ENCODE measurements at regions not wholly inside any gene's neighbourhood (a gene's known extent, or its start where the extent isn't known, plus 50 kb on each side); places are given as distances from the start of the nearest gene placed in this dataset.

DNA sequence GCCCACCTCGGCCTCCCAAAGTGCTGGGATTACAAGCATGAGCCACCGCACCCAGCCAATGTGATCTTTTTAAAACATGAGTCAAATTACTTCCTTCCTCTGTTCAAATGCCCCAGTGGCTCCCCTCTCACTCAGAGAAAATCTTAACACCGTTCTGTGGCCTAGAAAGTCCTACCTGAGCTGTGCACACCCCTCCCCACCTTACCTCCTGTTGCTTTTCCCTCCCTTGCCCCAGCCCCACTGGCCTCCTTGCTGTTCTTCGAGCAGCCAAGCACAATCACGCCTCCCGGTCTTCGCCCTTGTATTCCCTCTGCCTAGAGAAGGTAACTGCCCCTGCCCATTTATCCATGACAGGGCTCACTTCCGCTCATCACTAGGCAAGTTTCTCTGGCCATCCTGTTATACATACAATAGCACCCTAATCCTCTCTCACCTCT is 62.6 kb upstream of the RPL11 start:
- no peak for TF ChIP-seq KDM1A (IDR thresholded peaks at IDR 0.05; ENCODE audit: borderline replicate concordance, low read length)
- TF ChIP-seq POLR2AphosphoS5 (IDR thresholded peaks at IDR 0.05; ENCODE audit: low read depth, low read length) = no peak
- TF ChIP-seq, protein P1, sequence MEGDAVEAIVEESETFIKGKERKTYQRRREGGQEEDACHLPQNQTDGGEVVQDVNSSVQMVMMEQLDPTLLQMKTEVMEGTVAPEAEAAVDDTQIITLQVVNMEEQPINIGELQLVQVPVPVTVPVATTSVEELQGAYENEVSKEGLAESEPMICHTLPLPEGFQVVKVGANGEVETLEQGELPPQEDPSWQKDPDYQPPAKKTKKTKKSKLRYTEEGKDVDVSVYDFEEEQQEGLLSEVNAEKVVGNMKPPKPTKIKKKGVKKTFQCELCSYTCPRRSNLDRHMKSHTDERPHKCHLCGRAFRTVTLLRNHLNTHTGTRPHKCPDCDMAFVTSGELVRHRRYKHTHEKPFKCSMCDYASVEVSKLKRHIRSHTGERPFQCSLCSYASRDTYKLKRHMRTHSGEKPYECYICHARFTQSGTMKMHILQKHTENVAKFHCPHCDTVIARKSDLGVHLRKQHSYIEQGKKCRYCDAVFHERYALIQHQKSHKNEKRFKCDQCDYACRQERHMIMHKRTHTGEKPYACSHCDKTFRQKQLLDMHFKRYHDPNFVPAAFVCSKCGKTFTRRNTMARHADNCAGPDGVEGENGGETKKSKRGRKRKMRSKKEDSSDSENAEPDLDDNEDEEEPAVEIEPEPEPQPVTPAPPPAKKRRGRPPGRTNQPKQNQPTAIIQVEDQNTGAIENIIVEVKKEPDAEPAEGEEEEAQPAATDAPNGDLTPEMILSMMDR (IDR thresholded peaks at IDR 0.05; ENCODE audit: control extremely low read depth in 1 of 3, insufficient read depth in 1 of 3, low read depth in 1 of 3, low read length in 3 of 3) = no peak
- no peak for TF ChIP-seq POLR2A (IDR thresholded peaks at IDR 0.05; ENCODE audit: control extremely low read depth in 1 of 2, low read depth in 2 of 2, low read length in 2 of 2)
- TF ChIP-seq SIN3A (conservative IDR thresholded peaks at IDR 0.05 in 1 of 2, IDR thresholded peaks at IDR 0.05 in 1 of 2; ENCODE audit: low read depth in 1 of 2, low read length in 2 of 2) = no peak
- TF ChIP-seq SUZ12 (IDR thresholded peaks at IDR 0.05; ENCODE audit: low read length) = no peak
- TF ChIP-seq TCF12 (IDR thresholded peaks at IDR 0.05; ENCODE audit: low read depth, low read length) = no peak
- TF ChIP-seq JUN (IDR thresholded peaks at IDR 0.05; ENCODE audit: low read depth, low read length) = no peak
- no peak for TF ChIP-seq EP300 (IDR thresholded peaks at IDR 0.05; ENCODE audit: borderline replicate concordance in 1 of 2, low read depth in 2 of 2, low read length in 2 of 2)
- no peak for TF ChIP-seq NRF1 (IDR thresholded peaks at IDR 0.05; ENCODE audit: low read depth, low read length)
- TF ChIP-seq SP1 (IDR thresholded peaks at IDR 0.05; ENCODE audit: low read depth, low read length) = no peak

All from H1 (cell line).